NCI-H1930 (cell line): ENCODE measurements at regions not wholly inside any gene's neighbourhood (a gene's known extent, or its start where the extent isn't known, plus 50 kb on each side); places are given as distances from the start of the nearest gene placed in this dataset.
"Not testable (repeated sequence)": the region's sequence is repeated elsewhere in the genome, so short reads cannot be mapped to it uniquely, and the experiment has no call there.

ENCODE experiments used
- DNase-seq, 2 experiments: peaks; one replicate each; lab custom pipeline; 2025; lab: John Stamatoyannopoulos, UW

DNA sequence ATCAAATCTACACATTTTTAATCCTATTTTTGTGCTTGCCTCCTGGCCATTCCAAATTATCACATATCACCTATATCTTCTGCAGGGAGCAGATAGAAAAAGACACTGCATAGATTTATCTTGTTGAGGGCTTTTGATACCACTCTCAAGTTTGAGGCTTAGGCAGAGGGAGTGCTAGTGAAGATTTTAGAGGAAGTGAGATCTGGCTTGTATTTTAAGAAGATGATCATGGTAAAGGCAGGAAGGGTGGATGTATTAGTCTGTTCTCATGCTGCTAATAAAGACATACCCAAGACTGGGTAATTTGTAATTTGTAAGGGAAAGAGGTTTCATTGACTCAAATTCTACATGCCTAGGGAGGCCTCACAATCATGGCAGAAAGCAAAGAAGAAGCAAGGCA, 220.9 kb upstream of the TUT7 start:
- DNase-seq, result no peak

DNA sequence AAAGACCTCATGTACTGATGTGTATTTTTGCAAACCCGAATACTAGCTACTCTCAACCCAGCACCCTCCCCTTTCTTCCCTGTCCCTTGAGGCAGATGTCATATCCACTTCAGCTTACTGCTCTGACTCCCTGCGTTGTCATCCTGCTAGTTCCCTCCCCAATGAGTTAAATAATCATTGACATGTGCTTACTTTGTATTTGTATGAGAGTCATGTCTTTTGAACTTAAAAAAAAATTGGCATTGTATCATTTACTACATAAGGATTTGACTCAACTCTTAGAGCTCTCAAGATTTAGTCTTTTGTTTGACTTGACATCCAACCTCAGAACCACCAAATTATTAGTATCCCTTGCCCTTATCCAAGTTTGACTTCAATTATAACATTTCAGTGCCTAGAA, 219.7 kb upstream of the TUT7 start:
- no peak for DNase-seq

DNA sequence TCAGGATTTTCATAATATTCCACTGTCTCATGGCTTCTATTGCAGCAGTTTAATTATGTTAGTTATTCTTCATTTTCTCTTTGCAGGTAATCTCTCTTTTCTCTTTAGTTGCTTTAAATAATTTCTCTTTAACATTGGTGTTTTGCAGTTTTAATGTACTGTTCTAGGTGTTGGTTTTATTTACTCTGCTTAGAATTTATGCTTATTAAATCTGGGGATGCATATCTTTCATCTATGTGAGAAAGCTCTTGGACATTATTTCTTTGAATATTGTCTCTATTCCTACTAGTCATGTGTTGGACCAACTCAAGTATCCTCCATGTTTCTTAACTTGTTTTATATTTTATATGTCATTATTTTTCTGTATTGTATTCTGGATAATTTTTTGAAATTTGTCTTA, 218.7 kb upstream of the TUT7 start:
- no peak for DNase-seq

DNA sequence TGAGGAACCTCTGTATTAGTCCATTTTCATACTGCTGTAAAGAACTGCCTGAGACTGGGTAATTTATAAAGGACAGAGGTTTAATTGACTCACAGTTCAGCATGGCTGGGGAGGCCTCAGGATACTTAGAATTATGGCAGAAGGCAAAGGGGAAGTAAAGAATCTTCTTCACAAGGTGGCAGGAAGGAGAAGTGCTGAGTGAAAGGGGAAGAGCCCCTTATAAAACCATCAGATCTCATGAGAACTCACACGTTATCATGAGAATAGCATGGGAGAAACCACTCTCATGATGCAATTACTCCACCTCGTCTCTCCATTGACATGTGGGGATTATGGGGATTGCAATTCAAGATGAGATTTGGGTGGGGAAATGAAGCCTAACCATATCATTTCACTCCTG, 211.4 kb upstream of the TUT7 start:
- DNase-seq, result not testable (repeated sequence)

DNA sequence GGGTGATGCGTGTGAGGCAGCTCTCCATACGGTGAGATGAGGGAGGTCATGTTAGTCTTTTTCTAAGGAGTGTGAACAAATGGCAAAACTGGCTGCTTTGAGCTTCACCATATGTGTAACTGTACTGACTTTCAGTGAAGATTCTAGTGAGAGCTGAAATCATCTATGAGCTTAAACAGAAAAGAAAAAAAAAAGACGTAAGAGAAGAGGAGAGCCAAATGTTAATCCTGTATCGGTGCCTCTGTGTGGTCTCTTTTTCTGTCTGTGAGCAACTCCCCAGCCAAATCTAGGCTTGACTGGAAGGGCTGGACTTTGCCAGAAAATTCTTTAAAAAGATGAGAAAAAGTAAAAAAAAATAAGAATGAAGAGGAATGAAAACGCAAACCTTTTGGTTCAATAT, 209.7 kb upstream of the TUT7 start:
- DNase-seq, result no peak

DNA sequence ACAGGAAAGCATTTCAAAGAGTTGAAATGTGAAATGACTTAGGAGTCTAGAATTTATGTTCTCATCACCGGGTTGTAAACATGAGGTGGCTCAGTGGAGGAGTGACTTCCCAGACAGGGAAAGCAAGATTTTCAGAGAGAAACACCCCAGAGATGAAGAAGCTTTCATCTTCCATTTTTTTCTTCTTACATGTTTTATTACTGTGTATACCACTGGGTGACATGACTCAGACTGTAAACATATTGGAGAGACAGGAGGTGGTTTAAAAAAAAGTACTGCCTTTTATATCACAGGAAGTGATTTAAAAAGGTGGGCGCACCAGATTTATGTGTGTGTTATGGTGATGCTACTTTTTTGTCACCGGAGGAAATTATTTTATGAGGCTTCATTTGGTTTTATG, 209.1 kb upstream of the TUT7 start:
- DNase-seq, result no peak

DNA sequence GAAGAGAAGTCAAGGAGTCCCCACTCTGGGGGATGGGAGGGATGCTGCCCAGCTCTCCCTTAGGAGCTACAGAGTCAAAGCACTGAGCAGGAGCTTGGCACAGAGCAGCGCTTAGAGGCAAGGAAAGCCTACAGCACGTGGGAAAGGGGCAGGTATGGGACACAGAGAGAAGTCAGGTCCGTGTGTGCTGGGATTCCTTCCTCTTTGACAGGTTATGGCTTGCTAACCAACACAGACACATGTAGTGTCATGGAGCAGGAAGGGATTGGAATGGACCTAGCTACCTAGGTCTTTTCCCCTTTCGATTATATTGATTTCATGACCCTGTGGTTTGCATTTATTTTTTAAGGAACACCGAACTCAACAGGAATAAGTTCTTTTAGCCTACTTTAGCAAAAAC, 208.5 kb upstream of the TUT7 start:
- DNase-seq, result no peak

DNA sequence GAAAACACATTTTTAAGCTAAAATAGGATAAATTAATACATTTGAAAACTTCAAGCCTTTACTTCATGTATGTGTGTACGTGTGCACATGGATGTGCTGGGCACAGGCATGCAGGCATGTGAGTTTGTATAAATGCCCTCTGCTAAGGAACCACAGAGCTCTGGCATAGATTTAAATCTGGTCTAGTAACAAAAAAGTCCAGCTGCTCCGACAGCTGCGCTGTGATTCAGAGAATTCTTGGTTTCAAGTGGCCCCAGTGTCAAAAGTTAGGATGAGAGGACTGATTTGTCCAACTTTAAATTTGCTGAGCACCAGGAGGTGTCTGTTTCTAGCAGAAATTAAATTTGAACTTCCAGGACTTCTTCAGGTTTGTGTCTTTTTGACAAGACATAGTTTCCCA, 203.7 kb upstream of the TUT7 start:
- DNase-seq, result no peak

DNA sequence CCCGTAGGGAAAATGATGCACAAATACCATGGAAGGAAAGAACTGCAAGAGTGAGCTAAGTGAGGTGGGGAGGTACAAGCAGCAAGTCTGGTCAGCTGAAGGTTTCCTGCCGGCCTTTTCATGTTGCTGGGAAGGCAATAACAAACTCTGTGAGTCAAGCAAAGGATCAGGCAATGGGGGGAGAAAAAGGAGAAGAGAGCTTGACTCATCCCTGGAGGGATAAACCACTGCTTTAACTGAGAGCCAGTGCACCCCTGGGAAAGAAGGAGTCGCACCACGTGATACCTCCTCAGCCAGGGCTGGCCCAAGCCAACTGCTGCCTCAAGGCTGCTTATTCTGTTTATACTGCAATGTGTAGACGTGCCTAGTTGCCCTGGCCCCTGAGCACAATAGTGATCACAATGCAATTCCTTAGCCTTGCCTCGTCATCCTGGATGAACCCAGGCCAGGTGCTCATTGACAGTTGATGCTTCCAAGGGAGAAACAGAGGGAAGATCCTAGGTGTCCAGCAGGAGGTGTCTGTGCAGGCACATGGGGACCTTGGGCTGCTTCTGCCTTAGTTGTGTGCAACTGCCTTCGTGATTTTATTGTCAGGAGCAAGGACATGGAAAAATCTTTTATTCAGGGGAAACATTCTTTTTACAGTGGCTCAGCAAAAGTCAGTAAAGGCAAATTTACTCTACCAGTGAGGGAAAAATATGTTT, 203.0 kb upstream of the TUT7 start:
- DNase-seq, result no peak

DNA sequence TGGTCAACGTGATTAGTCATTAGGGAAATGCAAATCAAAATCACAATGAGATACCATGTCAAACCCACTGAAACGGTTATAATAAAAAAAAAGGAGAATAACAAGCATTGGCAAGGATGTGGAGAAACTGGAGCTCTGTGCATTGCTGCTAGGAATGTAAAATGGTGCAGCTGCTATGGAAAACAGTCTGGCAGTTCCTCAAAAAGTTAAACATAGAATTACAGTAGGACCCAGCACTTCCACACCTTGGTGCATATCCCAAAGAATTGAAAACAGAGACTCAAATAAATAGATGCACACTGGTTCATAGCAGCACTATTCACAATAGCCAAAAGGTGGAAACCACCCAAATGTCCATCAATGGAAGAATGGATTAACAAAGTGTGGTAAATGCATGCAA, 201.5 kb upstream of the TUT7 start:
- DNase-seq, result no peak

DNA sequence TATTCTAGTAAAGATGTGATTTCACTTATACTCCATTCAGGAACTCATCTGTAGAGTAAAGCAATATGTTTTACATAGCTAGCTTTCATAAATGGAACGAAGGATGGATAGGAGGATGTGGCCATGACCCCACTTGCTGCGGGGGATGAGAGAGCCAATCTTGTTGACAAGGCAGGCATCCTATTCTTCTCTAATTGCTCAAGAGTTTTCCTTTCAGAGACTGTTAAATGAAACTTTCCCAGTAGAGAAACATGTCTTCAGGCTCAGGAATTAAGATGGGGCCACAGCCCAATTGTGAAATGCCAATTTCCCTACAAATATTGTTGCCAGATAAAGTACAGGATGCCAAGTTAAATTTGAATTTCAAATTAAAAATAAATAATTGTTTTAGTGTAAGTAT, 196.2 kb upstream of the TUT7 start:
- no peak for DNase-seq

DNA sequence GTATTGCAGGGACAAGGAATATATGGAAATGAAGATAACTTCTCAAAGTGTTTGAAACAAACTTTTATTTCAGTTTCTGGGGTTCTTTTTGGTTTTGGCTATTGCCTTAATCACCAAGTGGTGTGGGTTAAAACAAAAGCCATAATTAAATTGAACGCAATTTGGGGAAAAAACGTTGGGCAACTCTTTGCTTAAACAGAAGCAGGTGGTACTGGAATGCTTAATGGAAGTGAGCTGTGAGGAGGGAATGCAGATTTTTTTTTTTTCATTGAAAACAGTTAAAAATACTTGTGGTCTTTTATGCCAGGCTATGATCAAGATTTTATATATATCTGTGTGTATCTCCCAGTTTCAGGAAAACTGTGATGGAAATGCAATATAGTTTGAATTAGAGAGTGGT, 195.7 kb upstream of the TUT7 start:
- no peak for DNase-seq

DNA sequence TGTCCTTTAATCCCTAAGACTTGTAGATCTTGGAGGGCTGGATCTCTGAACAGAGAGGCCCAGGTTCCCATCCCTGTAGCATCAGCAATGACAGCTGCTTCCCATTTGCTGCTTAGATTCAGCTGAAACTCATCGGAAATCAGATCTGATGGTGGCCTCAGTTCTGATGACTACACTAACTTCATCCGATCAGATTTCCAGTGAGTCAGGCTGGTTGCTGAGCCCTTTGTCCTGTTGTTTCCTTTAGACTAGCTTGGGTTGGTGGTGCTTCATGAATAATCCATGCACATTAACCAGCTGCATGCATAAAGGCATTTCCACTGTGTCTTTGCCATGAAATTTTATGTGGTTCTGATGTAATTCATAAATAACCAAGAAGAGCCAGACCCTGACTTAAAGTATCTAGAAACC, 195.2 kb upstream of the TUT7 start:
- DNase-seq, result no peak

DNA sequence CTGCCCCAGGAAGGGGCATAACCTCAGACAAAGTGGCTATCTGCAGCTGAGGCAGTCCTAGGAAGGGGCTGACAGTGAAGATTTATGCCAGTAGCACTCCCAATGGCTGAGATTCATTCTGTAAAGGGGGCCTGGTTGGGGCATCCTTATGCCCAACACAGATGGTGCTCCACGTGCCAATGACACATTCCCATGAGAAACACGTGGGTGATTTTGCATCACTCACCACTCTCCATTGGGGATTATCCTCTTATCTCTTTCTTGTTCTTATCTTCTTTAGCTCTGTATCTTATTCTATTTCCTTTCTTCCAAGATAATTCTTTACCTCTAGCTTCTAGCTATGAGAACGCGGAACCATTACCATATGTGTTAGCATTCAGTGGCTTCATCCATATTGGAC, 194.0 kb upstream of the TUT7 start:
- DNase-seq, result no peak

DNA sequence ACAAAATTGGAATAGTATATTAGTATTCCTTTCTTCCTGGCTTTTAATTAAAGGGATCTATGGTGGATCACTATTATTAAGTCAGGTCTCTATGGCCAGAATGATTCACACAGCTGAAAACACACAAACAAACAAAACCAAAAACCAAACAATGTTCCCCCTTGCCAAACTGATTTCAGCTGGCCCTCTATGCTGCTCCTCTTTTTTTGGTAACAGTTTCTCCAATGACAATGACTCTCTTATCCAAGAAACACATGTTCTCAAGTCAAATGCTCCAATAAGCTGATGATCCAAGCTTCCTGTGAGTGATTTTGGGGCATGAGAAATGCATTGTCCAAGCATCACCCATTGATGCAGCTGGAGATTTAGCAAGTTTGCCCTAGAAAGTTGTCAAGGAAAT, 193.4 kb upstream of the TUT7 start:
- DNase-seq, result no peak

DNA sequence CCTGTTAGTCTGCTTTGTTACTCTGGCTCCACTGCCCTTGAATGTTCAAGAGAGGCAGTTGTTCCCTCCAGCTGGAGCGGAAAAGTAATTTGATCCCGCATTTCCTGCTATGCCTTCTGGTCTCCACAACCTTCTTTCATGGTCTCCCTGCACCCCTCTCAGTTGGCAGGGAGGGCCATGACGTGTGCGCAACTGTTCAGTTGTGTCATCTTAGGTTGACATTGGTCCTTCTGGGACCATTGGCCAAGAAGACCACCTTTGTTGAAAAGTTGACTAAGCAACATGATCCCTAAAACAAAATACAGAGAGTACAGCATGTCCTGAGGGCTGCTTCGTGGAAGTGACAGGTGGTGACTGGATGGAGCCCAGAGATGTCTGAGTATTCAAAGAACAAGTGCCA, 192.5 kb upstream of the TUT7 start:
- DNase-seq, result no peak

DNA sequence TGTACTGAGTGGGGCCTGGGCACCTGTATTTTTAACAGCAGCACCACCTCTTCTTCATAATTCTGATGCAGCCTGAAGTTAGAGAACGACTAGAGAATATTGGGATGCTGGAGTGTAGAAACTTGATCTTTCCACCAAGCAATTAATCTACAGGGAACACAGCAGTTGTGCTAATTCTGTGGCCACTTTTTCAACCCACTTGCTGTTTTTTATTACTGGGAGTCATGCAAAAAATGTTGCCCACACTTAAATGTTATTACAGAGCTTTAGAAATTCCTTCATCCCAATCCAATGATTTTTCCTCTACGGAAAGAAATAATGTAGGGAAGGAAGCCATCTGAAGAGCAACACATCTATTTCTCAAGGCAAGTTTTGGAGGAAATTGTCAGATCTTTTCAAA, 190.9 kb upstream of the TUT7 start:
- no peak for DNase-seq

DNA sequence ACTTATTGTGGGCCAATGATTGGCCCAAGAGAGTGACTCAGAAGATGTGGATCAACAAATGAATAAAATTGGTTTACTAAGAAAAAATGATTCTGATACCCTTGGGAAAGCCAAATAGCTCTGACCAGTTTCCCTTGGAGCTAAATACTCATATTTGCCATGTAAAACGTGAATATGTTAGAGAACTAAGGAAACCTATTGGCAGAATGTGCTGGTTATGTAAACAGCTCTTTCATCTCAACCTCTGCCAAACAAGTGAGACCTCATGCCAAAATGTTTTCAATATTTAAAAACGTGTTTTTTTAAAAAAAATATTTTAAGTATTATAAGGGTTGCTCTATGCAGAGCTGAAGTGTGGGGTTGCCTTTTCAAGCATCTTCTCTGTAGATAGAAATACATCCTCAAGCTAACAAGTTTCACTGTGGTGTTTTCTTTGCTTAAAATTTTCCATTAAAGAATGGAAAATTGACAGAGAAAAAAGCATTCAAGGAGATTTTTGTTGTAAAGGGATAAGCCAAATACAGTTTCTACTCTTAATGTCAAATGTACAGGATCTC, 186.9 kb upstream of the TUT7 start:
- no peak for DNase-seq

DNA sequence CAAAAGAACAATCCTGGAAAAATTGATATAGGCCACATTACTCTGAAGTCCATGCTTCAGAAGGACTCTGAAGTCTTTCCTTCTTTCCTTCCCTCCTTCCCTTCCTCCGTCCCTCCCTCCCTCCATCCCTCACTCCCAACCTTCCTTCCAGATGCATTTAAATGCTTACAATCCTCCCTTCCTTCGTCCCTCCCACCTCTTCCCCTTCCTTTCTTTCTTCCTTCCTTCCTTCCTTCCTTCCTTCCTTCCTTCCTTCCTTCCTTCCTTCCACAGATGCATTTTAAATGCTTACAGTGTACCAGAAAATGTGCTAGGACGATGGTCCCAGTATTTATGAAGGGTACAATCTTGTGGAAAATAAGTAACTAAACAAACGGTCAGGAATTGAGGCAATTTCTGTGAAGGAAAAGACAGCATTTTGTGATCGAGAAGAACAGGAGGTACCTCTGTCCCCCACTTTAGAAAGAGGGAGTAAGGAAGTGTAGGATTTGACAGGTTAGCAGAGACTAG, 181.3 kb upstream of the TUT7 start:
- DNase-seq, result no peak

DNA sequence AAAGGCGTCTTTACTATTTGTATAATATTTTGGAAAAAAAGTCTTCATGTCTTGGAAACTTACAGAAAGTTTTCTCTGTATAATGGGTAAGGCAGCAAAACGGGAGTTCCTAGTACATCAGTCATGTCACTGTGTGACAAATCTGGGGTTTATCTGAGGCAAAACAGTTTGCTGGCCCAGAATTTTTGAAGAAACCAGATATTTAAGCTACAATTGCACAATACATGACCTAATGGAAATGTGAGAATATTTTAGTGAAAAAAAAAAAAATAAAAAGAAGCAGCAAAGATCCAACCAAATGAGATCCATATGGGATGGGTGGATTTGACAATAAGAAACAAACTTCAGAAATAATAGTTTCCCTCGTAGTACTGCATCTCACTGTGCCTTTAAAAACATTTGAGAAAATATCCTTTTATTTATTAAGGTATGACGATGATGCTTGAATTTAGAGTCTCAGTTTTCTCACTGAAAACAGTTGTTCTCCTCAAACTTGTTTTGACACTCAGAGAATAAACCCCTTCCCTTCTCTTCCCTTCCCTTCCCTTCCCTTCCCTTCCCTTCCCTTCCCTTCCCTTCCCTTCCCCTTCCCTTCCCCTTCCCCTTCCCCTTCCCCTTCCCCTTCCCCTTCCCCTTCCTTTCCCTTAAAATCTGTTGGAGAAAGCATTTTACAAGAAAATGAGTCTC, 180.5 kb upstream of the TUT7 start:
- no peak for DNase-seq

DNA sequence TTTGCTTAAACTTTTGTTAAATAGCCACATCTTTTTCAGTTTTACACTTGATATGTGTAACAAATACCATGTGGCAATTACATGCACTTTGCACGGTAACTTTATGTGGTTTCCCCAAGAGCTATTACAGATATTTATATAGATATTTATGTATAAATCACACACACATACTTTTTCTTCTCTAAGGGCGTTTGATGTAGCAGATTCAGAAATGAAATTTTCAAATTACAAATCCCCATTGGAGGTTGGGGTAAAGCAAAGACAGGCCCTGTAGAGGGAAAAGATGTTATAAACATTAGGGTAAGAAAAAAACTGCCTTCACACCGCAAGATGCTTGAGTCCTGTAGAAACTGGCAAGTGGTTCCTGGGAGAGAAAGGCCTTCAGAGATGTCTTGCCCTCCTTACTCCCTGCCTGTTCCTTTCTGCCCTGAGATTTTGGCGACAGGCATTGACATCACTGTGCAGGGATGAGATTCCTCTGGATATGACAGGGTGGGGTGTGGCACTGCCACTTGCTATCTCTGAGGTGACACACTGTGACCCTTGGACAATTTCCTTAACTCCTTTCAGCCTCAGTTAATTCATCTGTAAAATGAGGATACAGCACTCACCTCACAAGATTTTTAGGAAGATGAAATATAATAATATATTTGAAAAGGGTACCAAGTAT, 177.9 kb upstream of the TUT7 start:
- DNase-seq, result no peak

DNA sequence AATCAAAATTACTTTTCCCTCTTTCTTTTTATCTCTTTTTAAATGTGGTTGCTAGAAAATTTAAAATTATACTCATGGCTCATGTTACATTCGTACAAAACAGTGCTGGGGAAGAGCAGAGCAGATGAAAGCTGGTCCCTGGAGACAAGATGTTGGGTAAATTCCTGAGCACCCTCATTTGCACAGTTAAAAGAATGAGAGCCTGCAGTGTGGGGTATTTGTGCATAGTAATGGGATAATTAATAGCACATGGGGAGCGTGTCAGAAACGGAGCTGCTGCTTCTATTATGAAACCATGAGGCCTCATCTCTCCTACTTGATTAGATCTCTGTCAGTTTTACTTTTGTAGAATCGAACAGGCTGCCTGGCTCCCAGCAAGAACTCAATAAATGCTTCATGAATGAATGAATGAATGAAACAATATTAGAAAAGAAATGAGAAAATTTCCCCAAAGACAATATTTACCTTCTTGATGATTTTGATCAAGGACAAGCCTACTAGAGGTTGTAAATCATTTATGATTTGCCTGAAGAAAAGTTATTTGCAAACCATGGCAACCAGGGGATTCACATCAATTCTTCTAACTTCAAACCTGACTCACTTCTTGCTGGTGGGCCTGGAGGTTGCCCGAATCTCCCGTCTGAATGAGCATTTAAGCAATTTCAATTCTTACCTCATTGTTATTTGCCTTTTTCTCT, 177.2 kb upstream of the TUT7 start:
- DNase-seq, result no peak
